Stimulated activated CD4-positive, alpha-beta T cell treated with anti-CD3 and anti-CD28 coated beads, Interleukin-4, amount 100 ng/mL, for 4 hours (primary cell): ENCODE measurements at regions not wholly inside any gene's neighbourhood (a gene's known extent, or its start where the extent isn't known, plus 50 kb on each side); places are given as distances from the start of the nearest gene placed in this dataset.

Source experiments
- DNase-seq, 2 experiments: peaks; one replicate each; pipeline ENCODE4 v3.0.0-alpha.2; 2020

GRCh38 chr18:41829647-41830516 lies 125.2 kb upstream of the PIK3C3 start:
- DNase-seq = no peak

DNA sequence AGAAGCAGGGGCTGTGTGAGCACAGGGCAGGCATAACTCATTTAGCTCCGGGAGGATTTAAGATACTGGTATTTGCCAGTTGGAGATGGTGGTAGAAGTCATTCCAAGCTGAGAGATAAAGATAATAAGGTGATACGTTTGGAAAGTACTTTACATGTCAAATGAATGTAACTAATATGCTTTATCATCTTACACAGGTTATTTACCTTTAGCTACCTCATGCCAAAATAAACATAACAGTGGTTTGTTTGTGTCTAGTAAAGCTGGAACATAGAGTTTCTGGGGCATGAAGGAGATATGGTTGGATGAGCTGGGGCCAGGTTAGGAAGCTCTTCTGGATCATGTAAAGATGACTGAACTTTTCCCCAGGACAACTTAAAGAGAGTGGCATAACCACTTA lies 126.9 kb upstream of the PIK3C3 start:
- DNase-seq = no peak

DNA sequence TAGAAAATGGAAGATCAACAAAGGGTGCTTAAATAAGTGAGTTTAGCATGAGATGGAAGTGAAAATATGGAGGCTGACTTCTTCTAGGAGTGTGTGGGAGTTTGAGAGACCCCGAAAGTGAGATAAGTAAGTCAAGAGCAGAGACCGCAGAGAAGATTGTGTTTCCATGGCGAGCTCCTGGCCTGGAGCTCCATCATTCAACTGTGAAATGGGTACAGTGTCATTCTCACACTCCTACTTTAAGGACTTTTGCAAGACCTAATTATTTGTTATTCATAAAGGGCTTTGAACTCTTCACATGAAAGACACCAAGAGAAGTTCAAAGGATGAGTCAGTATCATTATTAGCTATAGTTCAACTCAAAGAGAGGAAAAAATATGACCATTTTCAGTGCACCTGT lies 134.2 kb upstream of the PIK3C3 start:
- no peak for DNase-seq

DNA sequence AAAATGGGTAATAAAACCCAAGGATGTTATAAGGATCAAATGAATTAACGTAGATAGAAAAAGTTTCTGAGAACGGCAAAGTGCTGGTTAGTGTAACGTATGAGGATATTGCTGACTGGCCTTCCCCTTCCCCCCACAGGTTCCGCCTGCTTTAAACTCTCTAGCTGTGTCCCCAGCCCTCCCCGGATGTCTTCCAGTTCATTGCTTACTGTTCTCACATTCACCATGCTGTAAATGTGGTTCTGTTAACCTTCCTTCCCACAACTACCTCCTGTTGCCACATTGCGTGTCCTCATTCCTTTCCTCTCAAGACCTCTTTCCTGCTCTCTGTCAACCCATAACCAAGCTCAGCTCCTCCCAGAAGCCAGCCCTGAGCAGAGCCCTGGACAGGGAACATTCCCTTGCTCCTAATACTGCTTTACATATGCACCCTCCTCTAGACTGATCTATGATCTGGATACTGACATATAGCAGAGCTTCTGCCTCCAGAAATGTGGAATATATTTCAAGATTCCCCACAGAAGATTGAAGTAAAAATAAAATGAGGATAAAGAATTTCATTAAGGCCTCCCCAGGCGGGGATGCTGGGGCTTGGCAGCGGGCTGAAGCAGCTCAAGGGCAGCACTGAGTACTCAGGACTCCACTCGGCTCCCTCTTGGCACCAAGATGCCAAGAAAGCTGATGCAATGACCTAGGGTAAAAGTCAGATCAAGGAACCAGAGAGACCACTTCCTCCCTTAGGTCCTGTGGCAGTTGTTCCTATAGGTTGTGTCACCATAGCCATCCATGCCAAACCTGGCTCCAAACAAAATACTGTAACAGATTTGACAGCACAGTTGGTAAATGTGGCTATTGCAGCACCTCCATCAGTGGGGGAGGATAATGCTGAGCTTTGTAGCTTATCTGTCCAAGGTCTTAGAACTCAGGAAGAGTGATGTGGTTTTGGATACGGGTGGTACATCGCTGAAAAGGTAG lies 136.4 kb upstream of the PIK3C3 start:
- no peak for DNase-seq

DNA sequence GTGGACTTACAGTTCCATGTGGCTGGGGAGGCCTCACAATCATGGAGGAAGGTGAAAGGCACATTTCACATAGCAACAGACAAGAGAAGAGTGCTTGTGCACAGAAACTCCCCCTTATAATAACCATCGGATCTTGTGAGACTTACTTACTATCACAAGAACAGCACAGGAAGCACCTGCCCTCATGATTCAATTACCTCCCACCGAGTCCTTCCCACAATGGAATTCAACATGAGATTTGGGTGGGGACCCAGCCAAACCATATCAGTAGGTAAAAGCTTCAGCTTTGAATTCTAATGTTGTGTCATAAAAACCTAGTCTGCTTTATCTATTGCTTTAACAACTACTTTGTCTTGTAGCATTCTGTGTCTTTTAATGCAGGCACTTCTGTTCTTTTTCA lies 140.4 kb upstream of the PIK3C3 start:
- DNase-seq = no peak

- no peak for DNase-seq
Observed at GRCh38 chr18:41809652-41810051, 145.4 kb upstream of the PIK3C3 start.

DNA sequence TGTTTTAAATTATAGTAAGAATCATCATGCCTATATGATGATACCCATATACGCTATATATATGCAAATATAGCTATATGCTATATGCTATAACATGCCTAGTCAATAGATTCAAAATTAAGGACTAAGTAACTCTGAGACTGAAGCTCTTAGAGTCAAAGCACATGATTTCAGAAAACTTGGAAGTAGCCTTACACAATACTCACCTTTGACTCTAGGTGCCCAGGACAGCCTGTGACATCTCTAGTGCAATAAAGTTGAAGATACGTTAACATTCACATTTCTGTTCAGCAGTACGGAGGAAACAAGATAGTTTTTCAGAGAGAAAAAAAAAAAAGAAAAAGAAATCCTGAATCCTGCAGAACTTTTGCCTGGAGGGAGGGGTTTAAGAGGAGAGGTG lies 149.7 kb upstream of the PIK3C3 start:
- no peak for DNase-seq

GRCh38 chr18:41798879-41799278 lies 156.2 kb upstream of the PIK3C3 start:
- DNase-seq = no peak

GRCh38 chr18:41790687-41791086 lies 164.3 kb upstream of the PIK3C3 start:
- DNase-seq = no peak

DNA sequence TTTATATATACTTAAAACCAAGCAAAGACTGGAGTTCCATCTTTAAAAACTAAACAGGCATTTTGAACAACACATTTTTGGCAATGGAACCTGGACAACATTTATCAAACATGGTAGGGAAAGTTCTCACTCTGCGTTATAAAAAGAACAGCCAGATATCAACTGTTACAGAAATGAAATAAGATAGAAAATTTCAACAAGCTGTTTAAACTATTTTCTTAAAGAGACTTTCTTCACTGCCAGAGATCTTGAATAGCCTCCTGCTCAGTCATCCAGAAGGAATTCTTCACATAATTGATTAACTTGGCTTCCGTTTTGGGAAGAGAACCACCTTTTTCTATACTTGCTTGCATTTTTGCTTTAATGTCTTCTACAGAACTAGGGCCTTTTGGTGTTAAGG lies 166.0 kb upstream of the PIK3C3 start:
- DNase-seq = no peak

DNA sequence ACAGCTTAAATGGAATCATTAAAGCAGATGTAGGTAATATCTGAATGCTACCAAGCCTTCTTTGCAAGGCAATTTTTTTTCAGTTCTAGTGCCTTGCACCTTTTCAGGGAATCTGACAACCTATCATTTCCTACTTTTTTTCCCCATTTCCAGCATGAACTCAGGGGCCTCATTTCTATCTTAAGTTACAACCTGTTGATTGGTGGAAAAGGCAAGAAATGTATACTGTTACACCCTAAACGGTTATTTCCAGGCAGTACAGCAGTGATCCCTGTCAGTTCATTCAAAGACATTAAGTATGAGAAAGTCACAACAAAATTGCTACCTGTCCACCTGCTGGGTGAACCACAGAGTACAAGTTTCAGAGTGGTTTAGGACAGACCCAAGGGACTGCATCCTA lies 171.2 kb upstream of the PIK3C3 start:
- DNase-seq = no peak

GRCh38 chr18:41783065-41783818 lies 171.8 kb upstream of the PIK3C3 start:
- no peak for DNase-seq

DNA sequence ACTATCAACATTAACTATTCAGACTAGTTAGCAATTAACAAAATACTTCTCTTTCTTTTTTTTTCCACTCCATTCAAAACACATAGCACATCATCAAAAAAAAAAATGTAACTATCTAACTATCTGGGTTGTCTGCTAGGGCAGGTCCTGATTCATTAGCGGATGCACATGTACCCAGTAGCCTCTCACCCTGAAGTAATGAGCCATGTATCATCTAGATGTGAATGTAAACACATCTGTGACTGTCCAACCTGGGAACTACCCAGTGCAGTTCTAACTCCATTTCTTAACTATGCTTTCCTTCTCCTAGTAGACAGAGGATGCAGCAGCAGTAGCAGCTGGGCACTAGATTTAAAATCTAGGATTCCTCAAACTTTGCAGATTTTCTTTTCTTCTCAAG lies 183.1 kb upstream of the PIK3C3 start:
- no peak for DNase-seq

GRCh38 chr18:41769265-41769664 lies 185.8 kb upstream of the PIK3C3 start:
- DNase-seq = no peak

- no peak for DNase-seq
Observed at GRCh38 chr18:41768467-41768866, 186.6 kb upstream of the PIK3C3 start.

DNA sequence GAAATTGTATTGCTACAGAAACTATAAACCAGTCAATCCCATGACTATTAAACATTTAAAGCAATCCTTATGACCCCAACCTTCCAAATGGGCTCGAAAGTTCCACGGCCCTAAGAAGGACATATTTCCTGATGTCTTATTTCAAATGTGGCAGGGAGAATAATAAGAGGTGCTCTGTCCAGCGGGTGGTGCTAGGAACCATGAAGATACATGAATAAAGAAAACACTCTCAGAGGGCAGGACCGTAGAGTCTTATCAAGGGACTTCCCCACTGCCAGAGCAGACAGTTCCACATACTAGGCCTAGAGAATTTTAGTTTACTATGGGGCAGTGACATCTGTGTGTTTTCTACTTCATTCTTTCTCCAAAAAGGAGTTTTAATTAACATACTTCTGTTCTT lies 187.1 kb upstream of the PIK3C3 start:
- DNase-seq = no peak

DNA sequence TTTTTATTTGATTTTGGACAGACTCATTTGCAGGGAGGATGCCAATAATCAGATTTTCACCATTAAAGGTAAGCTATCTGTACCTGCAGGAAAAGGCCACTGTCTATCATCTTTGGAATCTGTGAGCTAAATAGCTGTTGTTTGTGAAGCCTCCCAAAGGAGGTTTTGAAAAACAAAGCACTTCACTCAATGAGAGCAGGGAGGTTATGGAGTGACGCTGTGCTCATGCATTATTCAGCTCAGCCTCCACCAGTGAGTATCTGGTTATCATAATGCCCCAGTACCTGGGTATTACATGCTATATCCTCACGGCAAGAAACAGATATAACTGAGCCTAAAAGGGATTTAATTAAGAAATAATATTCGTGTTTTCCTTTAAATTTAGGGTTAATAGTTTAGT lies 189.6 kb upstream of the PIK3C3 start:
- no peak for DNase-seq

- DNase-seq = no peak
Observed at GRCh38 chr18:41763361-41763760, 191.7 kb upstream of the PIK3C3 start.

GRCh38 chr18:41761333-41762018 lies 193.6 kb upstream of the PIK3C3 start:
- DNase-seq = no peak

DNA sequence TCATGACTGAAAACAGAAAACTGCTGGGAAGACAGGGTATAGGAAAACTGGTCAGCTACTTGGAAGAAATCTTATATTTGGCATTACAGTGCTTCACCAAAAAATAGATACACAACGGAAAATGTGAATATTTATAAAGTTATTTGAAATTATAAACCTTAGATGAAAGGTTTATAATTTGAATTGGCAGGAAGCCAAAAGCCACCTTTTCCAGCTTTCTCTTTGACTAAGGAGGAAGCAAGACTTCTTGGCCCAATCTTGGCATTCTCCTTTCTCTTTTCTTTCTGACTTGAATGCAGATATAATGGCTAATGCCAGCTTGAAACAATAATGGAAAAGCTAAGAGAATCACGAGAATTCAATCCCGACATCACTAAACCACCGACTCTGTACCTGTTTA lies 196.5 kb upstream of the PIK3C3 start:
- DNase-seq = no peak

DNA sequence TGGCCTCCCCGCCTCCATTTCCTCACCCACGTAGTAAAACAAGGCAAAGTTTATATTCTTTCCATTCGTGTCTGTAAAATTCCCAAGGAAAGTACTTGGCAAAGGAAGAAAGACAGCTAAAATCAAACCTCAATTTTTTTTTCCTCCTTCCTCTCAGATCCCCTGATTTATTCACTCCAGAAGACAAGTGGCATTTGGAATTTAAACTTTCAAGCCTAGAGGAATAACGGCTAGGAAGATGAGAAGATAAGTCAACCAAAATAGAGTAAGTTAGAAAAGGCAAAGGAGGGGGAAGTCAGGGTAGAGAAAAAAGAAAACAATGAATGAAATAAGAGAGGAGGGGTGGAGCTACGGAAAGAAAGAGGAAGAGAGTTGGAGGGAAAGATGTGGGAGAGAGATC lies 198.9 kb upstream of the PIK3C3 start:
- DNase-seq = no peak

DNA sequence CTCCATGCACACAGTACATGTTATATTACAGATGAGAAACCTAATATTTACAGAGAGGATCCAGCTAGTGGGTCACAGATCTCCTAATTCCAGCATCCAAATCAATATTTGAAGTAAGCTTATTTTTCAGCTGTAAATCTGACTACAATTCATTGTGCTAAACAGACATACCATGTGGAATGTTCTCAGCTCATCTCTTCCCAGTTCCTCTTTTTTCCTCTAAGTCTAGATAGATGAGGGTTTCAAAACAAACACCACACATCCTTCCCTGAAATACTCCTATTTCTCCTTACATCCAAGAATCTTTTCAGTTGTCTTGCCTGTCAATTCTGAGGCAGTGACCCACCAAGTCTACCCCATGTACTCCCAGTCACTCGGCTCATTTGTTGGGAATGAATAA lies 200.7 kb upstream of the PIK3C3 start:
- DNase-seq = no peak

DNA sequence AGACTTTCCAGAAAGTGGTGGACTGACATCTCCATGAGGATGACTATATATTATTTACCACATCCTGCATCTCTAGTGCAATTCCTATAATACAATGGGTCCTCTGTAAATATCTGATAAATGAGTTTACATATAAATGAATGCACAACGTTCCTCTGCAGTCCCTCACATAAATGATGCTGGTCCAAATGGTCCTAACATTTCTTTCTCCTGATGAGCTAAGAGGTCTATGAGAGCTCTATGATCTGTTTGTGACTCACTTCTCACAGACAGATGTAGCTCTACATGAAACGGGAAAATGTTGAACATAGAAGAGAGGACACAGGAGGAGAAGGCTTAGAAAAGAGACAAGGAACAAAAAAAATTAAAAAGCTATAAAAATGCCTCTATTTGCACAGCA lies 201.2 kb upstream of the PIK3C3 start:
- no peak for DNase-seq
